IMR-90 (cell line): ENCODE measurements at regions not wholly inside any gene's neighbourhood (a gene's known extent, or its start where the extent isn't known, plus 50 kb on each side); places are given as distances from the start of the nearest gene placed in this dataset.

Source experiments
- ATAC-seq: fragments of 200-7000 bp; cut with Tn5 transposase; 2 replicates; pipeline ENCODE4 v1.9.1; 2020; ENCODE audit warnings: low read depth, mild to moderate bottlenecking, moderate library complexity
- BruUV-seq: library from RNA; stranded (reverse); fragments of 400-500 nt; replicated peaks from 2 replicates; lab custom pipeline; 2021; lab: Mats Ljungman, UMichigan
- CTCF ChIA-PET: fragments of 300-600 bp; formaldehyde crosslinking; extraction: SDS; loops from one replicate; lab custom pipeline; 2021; ENCODE audit warnings: antibody characterized with exemption; lab: Yijun Ruan, JAX
- POLR2A ChIA-PET: fragments of 300-600 bp; sonication (Branson Sonifier 250); formaldehyde crosslinking; loops from one replicate; lab custom pipeline; 2022; ENCODE audit warnings: antibody characterized with exemption; ENCODE audit not compliant: unreplicated experiment; lab: Charles Lee
- DNase-seq: peaks from one replicate; pipeline ENCODE4 v3.0.0; 2013
- H2AFZ ChIP-seq: replicated peaks from 2 replicates; pipeline ENCODE3; 2013; ENCODE audit warnings: low read length, mild to moderate bottlenecking; ENCODE audit not compliant: poor library complexity
- H2AK5ac ChIP-seq: 2 replicates; pipeline ENCODE4 v1.6.1; 2013; ENCODE audit warnings: low read depth, low read length, inconsistent platforms
- H2AK9ac ChIP-seq: replicated peaks from 2 replicates; pipeline ENCODE3; 2013; ENCODE audit warnings: mild to moderate bottlenecking, low read depth, low read length, moderate library complexity; ENCODE audit not compliant: poor library complexity
- H2BK120ac ChIP-seq: 2 replicates; pipeline ENCODE4 v1.6.1; 2013; ENCODE audit warnings: low read depth, low read length, inconsistent platforms
- H2BK15ac ChIP-seq: 3 replicates; pipeline ENCODE4 v1.6.1; 2013; ENCODE audit warnings: low read depth, low read length, inconsistent platforms
- H2BK20ac ChIP-seq: 2 replicates; pipeline ENCODE4 v1.6.1; 2013; ENCODE audit warnings: low read depth, mild to moderate bottlenecking, inconsistent platforms, low read length, moderate library complexity
- H2BK5ac ChIP-seq: 2 replicates; pipeline ENCODE4 v1.6.1; 2013; ENCODE audit warnings: mild to moderate bottlenecking, low read depth, low read length, inconsistent platforms; ENCODE audit not compliant: poor library complexity, severe bottlenecking
- H3K14ac ChIP-seq: replicated peaks from 2 replicates; pipeline ENCODE4 v1.6.1; 2013; ENCODE audit warnings: low read depth, low read length, inconsistent platforms
- H3K18ac ChIP-seq: 2 replicates; pipeline ENCODE4 v1.6.1; 2013; ENCODE audit warnings: low read depth, low read length, control low read depth
- H3K23ac ChIP-seq: 2 replicates; pipeline ENCODE4 v1.6.1; 2013; ENCODE audit warnings: low read depth, low read length, inconsistent platforms
- H3K27ac ChIP-seq: 2 replicates; pipeline ENCODE4 v1.5.1; 2013; ENCODE audit warnings: mild to moderate bottlenecking, control low read depth, low read length; ENCODE audit not compliant: insufficient read depth
- H3K27me3 ChIP-seq: 2 replicates; pipeline ENCODE4 v1.6.1; 2013; ENCODE audit warnings: low read length; ENCODE audit not compliant: control insufficient read depth, insufficient read depth
- H3K36me3 ChIP-seq: 2 replicates; pipeline ENCODE4 v1.6.1; 2013; ENCODE audit warnings: low read length, mixed read lengths; ENCODE audit not compliant: control insufficient read depth, insufficient read depth
- H3K4ac ChIP-seq: 2 replicates; pipeline ENCODE4 v1.6.1; 2013; ENCODE audit warnings: low read depth, low read length, inconsistent platforms
- H3K4me1 ChIP-seq: 2 replicates; pipeline ENCODE4 v1.6.1; 2013; ENCODE audit warnings: low read length, mixed read lengths; ENCODE audit not compliant: control insufficient read depth, insufficient read depth
- H3K4me2 ChIP-seq: 2 replicates; pipeline ENCODE4 v1.6.1; 2013; ENCODE audit warnings: low read depth, mild to moderate bottlenecking, control low read depth, low read length, moderate library complexity
- H3K4me3 ChIP-seq: 2 replicates; pipeline ENCODE4 v1.5.1; 2013; ENCODE audit warnings: low read depth, mild to moderate bottlenecking, control low read depth, low read length, moderate library complexity; ENCODE audit not compliant: insufficient read depth
- H3K56ac ChIP-seq: 2 replicates; pipeline ENCODE4 v1.6.1; 2013; ENCODE audit warnings: low read length, inconsistent platforms; ENCODE audit not compliant: insufficient read depth; ENCODE audit errors: extremely low read depth
- H3K79me1 ChIP-seq, 2 experiments: 2 replicates each; pipeline ENCODE4 v1.6.1; 2013; ENCODE audit warnings: low read length in 2 of 2, inconsistent platforms in 1 of 2, low read depth in 1 of 2
- H3K9ac ChIP-seq: 2 replicates; pipeline ENCODE4 v1.6.1; 2013; ENCODE audit warnings: low read depth, low read length, control low read depth
- H3K9me1 ChIP-seq: 2 replicates; pipeline ENCODE4 v1.6.1; 2013; ENCODE audit warnings: low read length, inconsistent platforms; ENCODE audit not compliant: insufficient read depth
- H3K9me3 ChIP-seq: 2 replicates; pipeline ENCODE4 v1.6.1; 2013; ENCODE audit warnings: low read length; ENCODE audit not compliant: control insufficient read depth, insufficient read depth
- H4K20me1 ChIP-seq: 2 replicates; pipeline ENCODE4 v1.6.1; 2013; ENCODE audit warnings: low read length, inconsistent platforms; ENCODE audit not compliant: insufficient read depth
- H4K5ac ChIP-seq: 2 replicates; pipeline ENCODE4 v1.6.1; 2013; ENCODE audit warnings: mild to moderate bottlenecking, low read depth, low read length, control low read depth
- H4K8ac ChIP-seq, 2 experiments: 2 replicates each; pipeline ENCODE4 v1.6.1; 2013; ENCODE audit warnings: low read depth in 2 of 2, low read length in 2 of 2, control low read depth in 1 of 2, inconsistent platforms in 1 of 2
- H4K91ac ChIP-seq: 2 replicates; pipeline ENCODE4 v1.6.1; 2013; ENCODE audit warnings: low read depth, low read length, inconsistent platforms; ENCODE audit not compliant: insufficient read depth
- CEBPB ChIP-seq: IDR thresholded peaks from 2 replicates; pipeline ENCODE4 v1.6.1; 2012; ENCODE audit warnings: low read depth, low read length, improper control_type of control experiment
- CHD1 ChIP-seq: IDR thresholded peaks from 2 replicates; pipeline ENCODE4 v1.6.1; 2012; ENCODE audit warnings: low read depth, low read length, improper control_type of control experiment
- ELK1 ChIP-seq: fragments of 150-350 bp; IDR thresholded peaks from 2 replicates; pipeline ENCODE4 v1.6.1; 2016; ENCODE audit warnings: low read depth, mild to moderate bottlenecking, low read length, moderate library complexity, borderline replicate concordance
- MAFK ChIP-seq: IDR thresholded peaks from 2 replicates; pipeline ENCODE4 v1.6.1; 2012; ENCODE audit warnings: low read depth, low read length, improper control_type of control experiment
- MAZ ChIP-seq: IDR thresholded peaks from 2 replicates; pipeline ENCODE4 v1.6.1; 2012; ENCODE audit warnings: low read depth, mild to moderate bottlenecking, low read length, improper control_type of control experiment, moderate library complexity, borderline replicate concordance
- MXI1 ChIP-seq: IDR thresholded peaks from 2 replicates; pipeline ENCODE4 v1.6.1; 2012; ENCODE audit warnings: low read depth, mild to moderate bottlenecking, low read length, moderate library complexity, borderline replicate concordance
- NFE2L2 ChIP-seq: fragments of 150-350 bp; IDR thresholded peaks from 2 replicates; pipeline ENCODE4 v1.6.1; 2016; ENCODE audit warnings: low read depth, mild to moderate bottlenecking, low read length
- POLR2A ChIP-seq: IDR thresholded peaks from 2 replicates; pipeline ENCODE4 v1.6.1; 2012; ENCODE audit warnings: mild to moderate bottlenecking, low read depth, low read length
- RAD21 ChIP-seq: IDR thresholded peaks from 2 replicates; pipeline ENCODE4 v1.6.1; 2012; ENCODE audit warnings: low read length, improper control_type of control experiment
- RCOR1 ChIP-seq: IDR thresholded peaks from 2 replicates; pipeline ENCODE4 v1.6.1; 2012; ENCODE audit warnings: mild to moderate bottlenecking, low read length, improper control_type of control experiment; ENCODE audit not compliant: insufficient replicate concordance
- RFX5 ChIP-seq: IDR thresholded peaks from 2 replicates; pipeline ENCODE4 v1.8.0; 2012; ENCODE audit warnings: low read depth, mild to moderate bottlenecking, low read length, moderate library complexity
- SMC3 ChIP-seq: fragments of 150-350 bp; IDR thresholded peaks from 2 replicates; pipeline ENCODE4 v1.6.1; 2016; ENCODE audit warnings: low read depth, mild to moderate bottlenecking, antibody characterized with exemption, low read length, moderate library complexity
- WGBS, 2 experiments: methylation state at CpG; one replicate each; pipeline versions ENCODE4 v1.1.5 to v1.1.7; 2013; ENCODE audit warnings: missing lambda C conversion rate in 2 of 2; ENCODE audit not compliant: insufficient read length in 1 of 2; ENCODE audit errors: extremely low coverage in 2 of 2; 5-methylcytosine and 5-hydroxymethylcytosine counted together
- dilution Hi-C: fragments of 300-500 bp; cut with HindIII; formaldehyde crosslinking; loops from one replicate; pipeline ENCODE4 v1.14.3; 2018; ENCODE audit warnings: low sequenced_read_pairs; ENCODE audit not compliant: unreplicated experiment
- in situ Hi-C: fragments of 300-500 bp; cut with MboI; formaldehyde crosslinking; loops from 3 replicates; pipeline ENCODE4 v1.14.3; 2019; ENCODE audit warnings: low sequenced_read_pairs, inconsistent platforms, mixed read lengths
- intact Hi-C: fragments of 100-400 bp; cut with micrococcal nuclease; formaldehyde crosslinking; loops from 2 replicates; pipeline ENCODE4 v1.10.0; 2022
- TF ChIP-seq, protein P1 (sequence below): fragments of 150-350 bp; IDR thresholded peaks from 2 replicates; pipeline ENCODE4 v1.6.1; 2017; ENCODE audit warnings: mild to moderate bottlenecking, antibody characterized with exemption, low read length, low read depth
- TF ChIP-seq, protein P2 (sequence below): conservative IDR thresholded peaks from 2 replicates; pipeline ENCODE4 v1.5.1; 2012; ENCODE audit warnings: mild to moderate bottlenecking, low read depth, low read length, improper control_type of control experiment

DNA sequence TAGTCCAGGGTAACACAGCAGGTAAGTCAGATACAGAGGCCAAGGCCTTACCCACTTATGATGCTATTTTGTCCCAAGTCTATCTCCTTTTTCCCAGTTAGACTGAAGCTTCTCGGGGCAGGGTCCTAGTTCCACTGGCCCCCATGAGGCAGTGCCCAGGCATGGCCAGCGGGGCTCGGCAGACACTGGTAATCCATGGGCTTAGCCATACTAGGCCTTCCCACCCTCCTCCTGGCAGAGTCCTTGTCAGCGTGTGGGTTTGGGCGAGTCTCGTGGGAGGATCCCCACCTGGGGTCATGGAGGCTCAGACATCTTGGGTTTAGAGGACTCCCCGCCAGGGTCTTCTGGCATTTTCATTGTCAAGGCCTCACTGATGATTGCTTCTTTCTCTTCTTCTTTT is 84.7 kb upstream of the BRD7 start:
- Histone ChIP-seq H3K4me3 (no peak overlapping the region), H3K56ac (no peak overlapping the region), H2AK5ac (no peak overlapping the region), H3K4me2 (no peak overlapping the region), H2BK5ac (no peak overlapping the region), H4K8ac (no peak overlapping the region), H3K27ac (no peak overlapping the region), H2BK20ac (no peak overlapping the region), H3K36me3 (no peaks in the 10 kb centered on the region), H3K79me1 (no peaks in the 10 kb centered on the region), H3K14ac (no peak overlapping the region), H2AFZ (no peak overlapping the region), H3K23ac (no peak overlapping the region), H2AK9ac (no peak overlapping the region), H2BK15ac (no peak overlapping the region), H4K5ac (no peak overlapping the region), H4K91ac (no peak overlapping the region), H3K27me3 (peaks cover 4% of the 10 kb centered on the region), H3K9me3 (no peaks in the 10 kb centered on the region), H3K9me1 (no peaks in the 10 kb centered on the region), H3K9ac (no peak overlapping the region), H4K20me1 (no peaks in the 10 kb centered on the region), H2BK120ac (no peak overlapping the region), H3K4me1 (no peaks in the 10 kb centered on the region), H3K18ac (no peak overlapping the region), H3K4ac (no peak overlapping the region)
- BruUV-seq, result no TSS peak
- POLR2A ChIA-PET, result no interaction called here
- WGBS, 2 experiments, result 93% methylated on average over 4 of the region's 7 CpGs; no CpG with 5 or more reads in 1 of the 2 experiments
- ATAC-seq (no peak), DNase-seq (no peak)
- TF ChIP-seq, protein P1, sequence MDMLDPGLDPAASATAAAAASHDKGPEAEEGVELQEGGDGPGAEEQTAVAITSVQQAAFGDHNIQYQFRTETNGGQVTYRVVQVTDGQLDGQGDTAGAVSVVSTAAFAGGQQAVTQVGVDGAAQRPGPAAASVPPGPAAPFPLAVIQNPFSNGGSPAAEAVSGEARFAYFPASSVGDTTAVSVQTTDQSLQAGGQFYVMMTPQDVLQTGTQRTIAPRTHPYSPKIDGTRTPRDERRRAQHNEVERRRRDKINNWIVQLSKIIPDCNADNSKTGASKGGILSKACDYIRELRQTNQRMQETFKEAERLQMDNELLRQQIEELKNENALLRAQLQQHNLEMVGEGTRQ, result no peak
- TF ChIP-seq CHD1, result no peak
- no peak for TF ChIP-seq MAFK
- TF ChIP-seq RAD21, result no peak
- TF ChIP-seq ELK1, result no peak
- no peak for TF ChIP-seq RCOR1
- no peak for TF ChIP-seq SMC3
- TF ChIP-seq POLR2A, result no peak
- TF ChIP-seq MXI1, result no peak
- TF ChIP-seq CEBPB, result no peak
- TF ChIP-seq NFE2L2, result no peak
- no peak for TF ChIP-seq MAZ
- TF ChIP-seq, protein P2, sequence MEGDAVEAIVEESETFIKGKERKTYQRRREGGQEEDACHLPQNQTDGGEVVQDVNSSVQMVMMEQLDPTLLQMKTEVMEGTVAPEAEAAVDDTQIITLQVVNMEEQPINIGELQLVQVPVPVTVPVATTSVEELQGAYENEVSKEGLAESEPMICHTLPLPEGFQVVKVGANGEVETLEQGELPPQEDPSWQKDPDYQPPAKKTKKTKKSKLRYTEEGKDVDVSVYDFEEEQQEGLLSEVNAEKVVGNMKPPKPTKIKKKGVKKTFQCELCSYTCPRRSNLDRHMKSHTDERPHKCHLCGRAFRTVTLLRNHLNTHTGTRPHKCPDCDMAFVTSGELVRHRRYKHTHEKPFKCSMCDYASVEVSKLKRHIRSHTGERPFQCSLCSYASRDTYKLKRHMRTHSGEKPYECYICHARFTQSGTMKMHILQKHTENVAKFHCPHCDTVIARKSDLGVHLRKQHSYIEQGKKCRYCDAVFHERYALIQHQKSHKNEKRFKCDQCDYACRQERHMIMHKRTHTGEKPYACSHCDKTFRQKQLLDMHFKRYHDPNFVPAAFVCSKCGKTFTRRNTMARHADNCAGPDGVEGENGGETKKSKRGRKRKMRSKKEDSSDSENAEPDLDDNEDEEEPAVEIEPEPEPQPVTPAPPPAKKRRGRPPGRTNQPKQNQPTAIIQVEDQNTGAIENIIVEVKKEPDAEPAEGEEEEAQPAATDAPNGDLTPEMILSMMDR, result no peak
- no peak for TF ChIP-seq RFX5
- in situ Hi-C loops, result no loop called here
- intact Hi-C loops, result no loop called here
- dilution Hi-C loops, result no loop called here
- CTCF ChIA-PET, result no interaction called here
